Keratinocyte (primary cell): ENCODE measurements at regions not wholly inside any gene's neighbourhood (a gene's known extent, or its start where the extent isn't known, plus 50 kb on each side); places are given as distances from the start of the nearest gene placed in this dataset.

Source experiments
- DNase-seq: peaks from one replicate; pipeline ENCODE4 v3.0.0-alpha.2; 2011; ENCODE audit warnings: low read depth, missing footprints, low spot score
- FAIRE-seq: peaks from 2 replicates; lab custom pipeline; 2011; peaks lifted over from hg19 to GRCh38; lab: Jason Lieb, UNC
- H2AFZ ChIP-seq: 2 replicates; pipeline ENCODE4 v1.6.0; 2012; ENCODE audit warnings: low read length, control low read depth, inconsistent platforms; ENCODE audit not compliant: control insufficient read depth
- H3K27ac ChIP-seq: 2 replicates; pipeline ENCODE4 v1.5.1; 2011; ENCODE audit warnings: low read length; ENCODE audit not compliant: control insufficient read depth, insufficient read depth
- H3K27me3 ChIP-seq: 3 replicates; pipeline ENCODE4 v1.6.0; 2011; ENCODE audit warnings: low read length; ENCODE audit not compliant: control insufficient read depth, insufficient read depth; ENCODE audit errors: extremely low read depth
- H3K36me3 ChIP-seq, 2 experiments: 2 replicates in 1 of 2; 3 replicates in 1 of 2; pipeline ENCODE4 v1.5.1; 2011; ENCODE audit warnings: low read length in 2 of 2, mild to moderate bottlenecking in 1 of 2; ENCODE audit not compliant: control insufficient read depth in 2 of 2, insufficient read depth in 2 of 2; ENCODE audit errors: extremely low read depth in 1 of 2
- H3K4me1 ChIP-seq: 3 replicates; pipeline ENCODE4 v1.5.1; 2011; ENCODE audit warnings: low read length; ENCODE audit not compliant: control insufficient read depth, insufficient read depth; ENCODE audit errors: extremely low read depth
- H3K4me2 ChIP-seq: 3 replicates; pipeline ENCODE4 v1.6.0; 2011; ENCODE audit warnings: low read depth, low read length; ENCODE audit not compliant: control insufficient read depth, insufficient read depth; ENCODE audit errors: extremely low read depth
- H3K4me3 ChIP-seq, 3 experiments: fragments of 200-600 bp in 1 of 3; sonication (generic) in 1 of 3; 2 replicates in 2 of 3; 3 replicates in 1 of 3; pipeline ENCODE4 v1.5.1; 2011 to 2016; ENCODE audit warnings: low read length in 3 of 3, mild to moderate bottlenecking in 3 of 3, control low read depth in 2 of 3, inconsistent platforms in 1 of 3, low read depth in 1 of 3, mixed read lengths in 1 of 3, mixed run types in 1 of 3, moderate library complexity in 1 of 3; ENCODE audit not compliant: control insufficient read depth in 2 of 3, insufficient read depth in 2 of 3; ENCODE audit errors: extremely low read depth in 1 of 3
- H3K79me2 ChIP-seq: 2 replicates; pipeline ENCODE4 v1.6.0; 2012; ENCODE audit warnings: low read length; ENCODE audit not compliant: control insufficient read depth, insufficient read depth
- H3K9ac ChIP-seq: 3 replicates; pipeline ENCODE4 v1.6.0; 2011; ENCODE audit warnings: low read length; ENCODE audit not compliant: control insufficient read depth, insufficient read depth; ENCODE audit errors: extremely low read depth
- H3K9me1 ChIP-seq: 3 replicates; pipeline ENCODE4 v1.6.0; 2011; ENCODE audit warnings: low read length; ENCODE audit not compliant: control insufficient read depth, insufficient read depth; ENCODE audit errors: extremely low read depth
- H3K9me3 ChIP-seq: 2 replicates; pipeline ENCODE4 v1.5.1; 2012; ENCODE audit warnings: low read depth, low read length; ENCODE audit not compliant: control insufficient read depth
- H4K20me1 ChIP-seq: 3 replicates; pipeline ENCODE4 v1.6.0; 2011; ENCODE audit warnings: low read length; ENCODE audit not compliant: control insufficient read depth, insufficient read depth; ENCODE audit errors: extremely low read depth
- CTCF ChIP-seq, 3 experiments: IDR thresholded peaks in 1 of 3; conservative IDR thresholded peaks in 1 of 3; optimal IDR thresholded peaks in 1 of 3; 2 replicates in 2 of 3; 3 replicates in 1 of 3; pipeline versions ENCODE3 to v1.5.1; 2011; ENCODE audit warnings: low read length in 3 of 3, mild to moderate bottlenecking in 3 of 3, moderate library complexity in 2 of 3, control low read depth in 1 of 3, inconsistent platforms in 1 of 3; ENCODE audit not compliant: insufficient read depth in 2 of 3; ENCODE audit errors: extremely low read depth in 1 of 3
- EZH2 ChIP-seq: IDR thresholded peaks from one replicate; pipeline ENCODE4 v1.6.1; 2012; ENCODE audit warnings: inconsistent platforms, mild to moderate bottlenecking, low read length, moderate library complexity
- dilution Hi-C: fragments of 300-500 bp; cut with MboI; formaldehyde crosslinking; loops from one replicate; pipeline ENCODE4 v1.7.0; 2020; ENCODE audit warnings: low sequenced_read_pairs; ENCODE audit not compliant: extremely low pct_ligation_motif_present

- Histone ChIP-seq H3K4me1 (no peaks in the 10 kb centered on the region), H3K9me1 (no peaks in the 10 kb centered on the region), H3K9ac (no peak overlapping the region), H3K27ac (no peak overlapping the region), H3K4me3 (no peak overlapping the region), H3K4me2 (no peak overlapping the region), H3K79me2 (no peaks in the 10 kb centered on the region), H3K27me3 (no peaks in the 10 kb centered on the region), H4K20me1 (no peaks in the 10 kb centered on the region), H2AFZ (no peak overlapping the region), H3K36me3 (no peaks in the 10 kb centered on the region), H3K9me3 (no peaks in the 10 kb centered on the region)
- no peak for TF ChIP-seq CTCF (optimal IDR thresholded peaks at IDR 0.05 in 1 of 3, IDR thresholded peaks at IDR 0.05 in 1 of 3, conservative IDR thresholded peaks at IDR 0.05 in 1 of 3; ENCODE audit: extremely low read depth in 1 of 3, insufficient read depth in 2 of 3, low read length in 3 of 3)
- TF ChIP-seq EZH2 = no peak
- dilution Hi-C loops = no loop called here
- no peak for FAIRE-seq
- no peak for DNase-seq
Measured at GRCh38 chr4:141955696-141956095, 319.3 kb downstream of the IL15 start.

GRCh38 chr4:141957416-141957815, 321.0 kb downstream of the IL15 start:
- Histone ChIP-seq H3K9ac (no peak overlapping the region), H4K20me1 (no peaks in the 10 kb centered on the region), H3K36me3 (no peaks in the 10 kb centered on the region), H2AFZ (no peak overlapping the region), H3K4me1 (no peaks in the 10 kb centered on the region), H3K27ac (no peak overlapping the region), H3K9me3 (no peaks in the 10 kb centered on the region), H3K4me3 (no peak overlapping the region), H3K9me1 (no peaks in the 10 kb centered on the region), H3K27me3 (no peaks in the 10 kb centered on the region), H3K4me2 (no peak overlapping the region), H3K79me2 (no peaks in the 10 kb centered on the region)
- no peak for TF ChIP-seq CTCF (optimal IDR thresholded peaks at IDR 0.05 in 1 of 3, IDR thresholded peaks at IDR 0.05 in 1 of 3, conservative IDR thresholded peaks at IDR 0.05 in 1 of 3; ENCODE audit: extremely low read depth in 1 of 3, insufficient read depth in 2 of 3, low read length in 3 of 3)
- TF ChIP-seq EZH2 = no peak
- no peak for DNase-seq
- dilution Hi-C loops = no loop called here
- FAIRE-seq = no peak
